SU-DHL-6 (cell line): ENCODE measurements at regions not wholly inside any gene's neighbourhood (a gene's known extent, or its start where the extent isn't known, plus 50 kb on each side); places are given as distances from the start of the nearest gene placed in this dataset.

Experiments used
- H2AFZ ChIP-seq: fragments of 200-600 bp; sonication (generic); 2 replicates; pipeline ENCODE4 v1.6.1; 2014; ENCODE audit warnings: low read depth, mild to moderate bottlenecking, moderate library complexity, mixed read lengths, antibody characterized with exemption, low read length; ENCODE audit not compliant: severe bottlenecking
- H3F3A ChIP-seq: fragments of 200-600 bp; shearing (Covaris generic); 2 replicates; pipeline ENCODE4 v1.6.0; 2016; ENCODE audit warnings: antibody characterized with exemption, mild to moderate bottlenecking; ENCODE audit not compliant: insufficient read depth
- H3K27ac ChIP-seq: fragments of 200-600 bp; sonication (generic); 2 replicates; pipeline ENCODE4 v1.5.1; 2016; ENCODE audit warnings: low read depth, mild to moderate bottlenecking, low read length, moderate library complexity, mixed read lengths
- H3K27me3 ChIP-seq: fragments of 200-600 bp; sonication (generic), shearing (Covaris generic); 2 replicates; pipeline ENCODE4 v1.6.0; 2014; ENCODE audit warnings: mild to moderate bottlenecking, low read length
- H3K36me3 ChIP-seq: fragments of 200-600 bp; sonication (generic); 2 replicates; pipeline ENCODE4 v1.6.1; 2014; ENCODE audit warnings: mild to moderate bottlenecking, low read length, mixed read lengths
- H3K4me2 ChIP-seq: fragments of 300-600, 200-600 bp; shearing (Covaris generic), sonication (generic); 2 replicates; pipeline ENCODE4 v1.6.0; 2014; ENCODE audit warnings: low read length, low read depth, mild to moderate bottlenecking; ENCODE audit not compliant: poor library complexity, severe bottlenecking
- H3K4me3 ChIP-seq: fragments of 200-600 bp; sonication (generic); 2 replicates; pipeline ENCODE4 v1.5.1; 2014; ENCODE audit warnings: antibody characterized with exemption, low read length, mild to moderate bottlenecking, mixed read lengths; ENCODE audit not compliant: insufficient read depth, poor library complexity, severe bottlenecking
- H3K79me2 ChIP-seq: fragments of 200-600 bp; sonication (generic); 2 replicates; pipeline ENCODE4 v1.6.1; 2014; ENCODE audit warnings: mild to moderate bottlenecking, low read length, moderate library complexity; ENCODE audit not compliant: insufficient read depth
- H3K9ac ChIP-seq: fragments of 200-600 bp; sonication (generic); 2 replicates; pipeline ENCODE4 v1.7.0; 2014; ENCODE audit warnings: mild to moderate bottlenecking, low read length
- H3K9me2 ChIP-seq: fragments of 200-600 bp; sonication (generic); replicated peaks from 2 replicates; pipeline ENCODE4 v1.6.1; 2014; ENCODE audit warnings: low read length; ENCODE audit not compliant: insufficient read depth
- H3K9me3 ChIP-seq: fragments of 200-600 bp; sonication (generic); 2 replicates; pipeline ENCODE4 v1.6.1; 2014; ENCODE audit warnings: low read length, mixed read lengths; ENCODE audit not compliant: insufficient read depth
- H4K20me1 ChIP-seq: fragments of 200-600 bp; sonication (generic); 2 replicates; pipeline ENCODE4 v1.6.1; 2014; ENCODE audit warnings: low read depth, mild to moderate bottlenecking, antibody characterized with exemption, low read length, moderate library complexity, mixed read lengths
- EZH2phosphoT487 ChIP-seq: fragments of 200-600 bp; sonication (generic), shearing (Covaris generic); conservative IDR thresholded peaks from 2 replicates; pipeline ENCODE4 v1.6.1; 2018; ENCODE audit warnings: mild to moderate bottlenecking, antibody characterized with exemption, low read length, moderate library complexity, mixed read lengths
- TF ChIP-seq, protein P1 (sequence below): fragments of 200-600 bp; sonication (generic); IDR thresholded peaks from one replicate; pipeline ENCODE4 v1.5.1; 2017; ENCODE audit warnings: antibody characterized with exemption, mild to moderate bottlenecking, low read length, moderate library complexity; ENCODE audit not compliant: insufficient read depth, poor library complexity, severe bottlenecking

DNA sequence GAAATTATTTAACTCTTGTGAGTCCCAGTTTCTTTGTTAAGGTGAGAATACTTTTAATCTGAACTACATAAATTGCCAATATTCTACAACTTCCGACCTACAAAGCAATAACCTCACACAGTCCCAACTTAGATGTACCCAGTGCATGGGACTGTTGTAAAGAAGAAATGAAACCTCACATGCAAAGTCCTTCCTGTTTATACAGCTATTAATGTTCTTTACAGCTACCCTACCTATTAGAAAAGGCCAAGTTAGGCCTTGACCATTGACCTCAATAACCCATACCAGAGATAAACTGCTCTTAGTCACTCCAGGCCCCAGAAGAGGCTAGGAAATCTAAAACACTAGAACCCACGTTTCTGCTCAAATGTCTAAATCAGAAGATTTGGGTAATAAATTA is 920.1 kb upstream of the TENM3 start:
- H3K4me3 ChIP-seq: no peak overlapping the region
- no peak overlapping the region for H2AFZ ChIP-seq
- H3K4me2 ChIP-seq: no peak overlapping the region
- H3K27ac ChIP-seq: no peak overlapping the region
- no peaks in the 10 kb centered on the region for H3K79me2 ChIP-seq
- no peaks in the 10 kb centered on the region for H4K20me1 ChIP-seq
- TF ChIP-seq, protein P1, sequence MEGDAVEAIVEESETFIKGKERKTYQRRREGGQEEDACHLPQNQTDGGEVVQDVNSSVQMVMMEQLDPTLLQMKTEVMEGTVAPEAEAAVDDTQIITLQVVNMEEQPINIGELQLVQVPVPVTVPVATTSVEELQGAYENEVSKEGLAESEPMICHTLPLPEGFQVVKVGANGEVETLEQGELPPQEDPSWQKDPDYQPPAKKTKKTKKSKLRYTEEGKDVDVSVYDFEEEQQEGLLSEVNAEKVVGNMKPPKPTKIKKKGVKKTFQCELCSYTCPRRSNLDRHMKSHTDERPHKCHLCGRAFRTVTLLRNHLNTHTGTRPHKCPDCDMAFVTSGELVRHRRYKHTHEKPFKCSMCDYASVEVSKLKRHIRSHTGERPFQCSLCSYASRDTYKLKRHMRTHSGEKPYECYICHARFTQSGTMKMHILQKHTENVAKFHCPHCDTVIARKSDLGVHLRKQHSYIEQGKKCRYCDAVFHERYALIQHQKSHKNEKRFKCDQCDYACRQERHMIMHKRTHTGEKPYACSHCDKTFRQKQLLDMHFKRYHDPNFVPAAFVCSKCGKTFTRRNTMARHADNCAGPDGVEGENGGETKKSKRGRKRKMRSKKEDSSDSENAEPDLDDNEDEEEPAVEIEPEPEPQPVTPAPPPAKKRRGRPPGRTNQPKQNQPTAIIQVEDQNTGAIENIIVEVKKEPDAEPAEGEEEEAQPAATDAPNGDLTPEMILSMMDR: no peak
- TF ChIP-seq EZH2phosphoT487: no peak
- no peaks in the 10 kb centered on the region for H3K9me3 ChIP-seq
- no peaks in the 10 kb centered on the region for H3F3A ChIP-seq
- no peak overlapping the region for H3K9ac ChIP-seq
- no peaks in the 10 kb centered on the region for H3K36me3 ChIP-seq
- no peaks in the 10 kb centered on the region for H3K27me3 ChIP-seq
- H3K9me2 ChIP-seq: no peaks in the 10 kb centered on the region

DNA sequence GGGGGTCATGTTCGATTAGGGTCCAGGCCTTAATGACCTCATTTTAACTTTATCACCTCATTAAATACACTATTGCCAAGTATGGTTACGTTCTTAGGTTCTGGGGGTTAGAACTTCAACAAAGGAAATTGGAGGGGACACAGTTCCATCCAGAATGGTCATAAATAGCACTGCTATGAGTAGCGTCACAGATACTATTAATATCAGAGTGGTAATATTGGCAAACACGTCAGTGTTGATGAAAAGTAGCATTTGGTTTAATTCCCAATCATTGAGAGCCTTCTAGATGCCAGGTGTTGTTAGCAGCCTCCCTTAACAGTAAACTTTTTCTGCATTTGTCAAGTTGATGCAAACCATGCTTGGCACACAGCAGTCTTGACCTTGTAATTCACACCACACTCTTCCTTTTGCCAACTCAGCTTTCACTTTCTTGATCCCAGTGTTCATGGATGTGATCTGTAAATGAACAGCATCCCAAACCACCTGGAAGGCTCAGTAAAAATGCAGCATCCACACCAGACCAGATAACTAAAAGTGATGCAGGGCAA is 912.5 kb upstream of the TENM3 start:
- H3K27ac ChIP-seq: no peak overlapping the region
- no peak for TF ChIP-seq EZH2phosphoT487
- no peaks in the 10 kb centered on the region for H3K9me3 ChIP-seq
- no peaks in the 10 kb centered on the region for H3F3A ChIP-seq
- H3K4me2 ChIP-seq: no peak overlapping the region
- H3K36me3 ChIP-seq: no peaks in the 10 kb centered on the region
- no peaks in the 10 kb centered on the region for H3K27me3 ChIP-seq
- no peaks in the 10 kb centered on the region for H4K20me1 ChIP-seq
- H2AFZ ChIP-seq: no peak overlapping the region
- H3K79me2 ChIP-seq: no peaks in the 10 kb centered on the region
- H3K9me2 ChIP-seq: no peaks in the 10 kb centered on the region
- no peak overlapping the region for H3K9ac ChIP-seq
- H3K4me3 ChIP-seq: no peak overlapping the region

DNA sequence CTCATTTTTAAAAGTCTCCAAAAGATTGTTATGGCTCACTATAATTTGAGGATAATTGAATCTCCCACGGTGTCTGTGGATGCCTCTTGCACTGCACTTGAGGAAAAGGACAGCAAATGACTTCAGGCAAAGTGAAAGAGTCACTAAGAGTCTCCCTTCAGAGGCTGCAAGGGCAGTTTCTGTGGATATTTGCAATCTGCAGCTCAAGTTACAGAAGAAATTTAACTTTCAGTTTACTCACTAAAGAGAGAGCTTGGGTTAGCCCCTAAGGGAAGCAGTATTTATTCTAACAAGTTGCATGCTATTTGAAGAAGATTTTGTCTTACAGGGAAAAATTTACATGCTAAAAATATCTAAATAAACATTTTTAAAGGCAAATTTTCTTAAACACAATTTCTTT is 912.0 kb upstream of the TENM3 start:
- no peak overlapping the region for H2AFZ ChIP-seq
- H3K79me2 ChIP-seq: no peaks in the 10 kb centered on the region
- H3K36me3 ChIP-seq: no peaks in the 10 kb centered on the region
- TF ChIP-seq EZH2phosphoT487: no peak
- TF ChIP-seq, protein P1: no peak
- H3K9me2 ChIP-seq: no peaks in the 10 kb centered on the region
- H3K9ac ChIP-seq: no peak overlapping the region
- no peaks in the 10 kb centered on the region for H3K27me3 ChIP-seq
- H3K4me2 ChIP-seq: no peak overlapping the region
- no peaks in the 10 kb centered on the region for H4K20me1 ChIP-seq
- H3K4me3 ChIP-seq: no peak overlapping the region
- no peak overlapping the region for H3K27ac ChIP-seq
- no peaks in the 10 kb centered on the region for H3F3A ChIP-seq
- no peaks in the 10 kb centered on the region for H3K9me3 ChIP-seq

DNA sequence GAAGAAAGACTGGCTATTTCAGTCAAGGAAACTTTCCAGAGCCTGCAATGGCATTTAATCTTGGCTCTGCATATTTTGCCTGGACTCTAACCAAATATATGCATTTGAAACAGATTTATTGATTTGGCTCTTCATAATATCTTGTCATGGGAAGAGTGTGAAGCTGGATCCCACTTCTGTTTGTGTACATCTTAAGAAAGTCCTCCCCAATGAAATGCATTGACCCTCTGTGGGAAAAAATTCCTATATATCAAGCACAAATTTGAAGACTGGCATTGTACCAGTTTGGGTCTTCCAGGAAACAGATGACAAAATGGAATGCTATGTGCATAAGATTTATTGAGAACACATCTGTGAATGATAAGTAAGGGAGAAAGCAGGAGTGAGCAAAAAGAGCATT is 897.3 kb upstream of the TENM3 start:
- no peak overlapping the region for H3K4me2 ChIP-seq
- H3K36me3 ChIP-seq: no peaks in the 10 kb centered on the region
- H4K20me1 ChIP-seq: no peaks in the 10 kb centered on the region
- H3K9ac ChIP-seq: no peak overlapping the region
- no peak overlapping the region for H3K27ac ChIP-seq
- no peaks in the 10 kb centered on the region for H3K9me3 ChIP-seq
- H3K9me2 ChIP-seq: no peaks in the 10 kb centered on the region
- no peak overlapping the region for H2AFZ ChIP-seq
- no peaks in the 10 kb centered on the region for H3K27me3 ChIP-seq
- no peaks in the 10 kb centered on the region for H3K79me2 ChIP-seq
- no peak overlapping the region for H3K4me3 ChIP-seq
- no peak for TF ChIP-seq EZH2phosphoT487
- TF ChIP-seq, protein P1: no peak
- H3F3A ChIP-seq: no peaks in the 10 kb centered on the region
